Activated naive CD4-positive, alpha-beta T cell treated with Interleukin-2 at 50 U/mL for 16 hours (primary cell): ENCODE measurements at regions not wholly inside any gene's neighbourhood (a gene's known extent, or its start where the extent isn't known, plus 50 kb on each side); places are given as distances from the start of the nearest gene placed in this dataset.
"Not testable (repeated sequence)": the region's sequence is repeated elsewhere in the genome, so short reads cannot be mapped to it uniquely, and the experiment has no call there.

Experiments used
- DNase-seq: peaks from one replicate; pipeline ENCODE4 v3.0.0-alpha.2; 2020

DNA sequence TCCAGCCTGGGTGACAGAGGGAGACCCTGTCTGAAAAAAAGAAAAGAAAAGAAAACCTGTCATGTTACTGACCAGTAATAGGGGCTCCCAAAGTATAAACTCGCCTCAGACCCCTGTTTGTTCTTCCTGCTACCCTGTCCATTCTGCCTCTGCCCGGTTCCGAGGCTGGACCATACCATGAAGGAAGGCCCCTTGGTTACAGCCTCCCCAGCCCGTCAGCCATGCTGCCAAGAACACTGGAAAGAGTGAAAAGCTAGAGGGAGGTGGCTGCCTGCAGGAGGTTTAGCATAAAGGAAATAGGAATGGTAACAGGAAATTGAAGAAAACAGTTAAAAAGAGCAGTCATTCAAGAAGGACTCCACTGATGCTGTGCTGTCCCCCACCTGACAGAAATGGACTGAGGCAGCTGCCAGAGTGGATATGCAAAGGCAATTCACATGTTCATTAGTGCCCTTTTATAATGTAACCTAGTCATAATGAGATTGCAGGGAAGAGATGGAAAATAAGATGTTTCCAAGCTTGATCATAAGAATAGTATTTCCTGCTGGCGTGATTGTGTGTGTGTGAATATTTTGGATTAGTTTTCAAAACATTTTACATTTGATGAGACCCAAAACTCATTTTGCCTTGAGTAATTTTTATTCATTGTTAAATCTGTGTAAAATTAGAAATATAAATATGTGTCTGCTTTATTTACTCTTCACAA is 102.6 kb downstream of the GOSR1 start:
- no peak for DNase-seq

DNA sequence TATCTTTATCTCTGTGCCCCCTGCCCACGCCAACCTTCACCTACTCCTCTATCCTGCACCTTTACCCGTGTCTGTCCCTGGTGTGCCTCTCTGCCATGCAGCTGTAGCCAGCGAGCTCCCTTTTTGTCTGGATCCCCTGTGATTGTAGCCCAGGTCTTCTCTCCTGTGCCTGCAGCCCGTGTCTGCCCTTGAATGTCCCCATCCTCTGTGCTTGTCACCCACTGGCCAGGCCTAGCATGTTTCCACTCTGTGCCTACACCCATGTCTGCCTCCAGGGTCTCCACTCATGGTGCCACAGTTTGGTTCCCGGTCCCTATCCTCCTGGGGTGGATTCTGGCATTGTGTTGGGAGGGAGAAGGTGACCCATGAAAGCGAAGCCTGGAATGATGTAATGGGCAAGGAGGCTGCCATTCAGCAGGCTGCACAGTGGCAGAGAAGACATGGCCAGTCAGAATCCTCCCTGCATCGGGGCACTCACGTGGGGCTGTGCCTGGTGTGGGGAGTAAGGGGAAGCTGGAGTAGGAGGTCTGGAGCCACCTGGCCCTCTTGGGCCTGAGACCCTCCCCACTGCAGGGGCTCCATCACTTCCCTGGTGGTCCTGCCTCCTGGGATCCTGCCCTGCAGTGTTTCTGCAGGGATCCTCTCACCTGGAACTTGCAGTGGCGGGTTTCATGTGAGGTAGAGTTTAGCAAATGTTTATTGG is 101.0 kb downstream of the GOSR1 start:
- DNase-seq: not testable (repeated sequence)
